ENCODE measurements at regions not wholly inside any gene's neighbourhood (a gene's known extent, or its start where the extent isn't known, plus 50 kb on each side); places are given as distances from the start of the nearest gene placed in this dataset.

DNA sequence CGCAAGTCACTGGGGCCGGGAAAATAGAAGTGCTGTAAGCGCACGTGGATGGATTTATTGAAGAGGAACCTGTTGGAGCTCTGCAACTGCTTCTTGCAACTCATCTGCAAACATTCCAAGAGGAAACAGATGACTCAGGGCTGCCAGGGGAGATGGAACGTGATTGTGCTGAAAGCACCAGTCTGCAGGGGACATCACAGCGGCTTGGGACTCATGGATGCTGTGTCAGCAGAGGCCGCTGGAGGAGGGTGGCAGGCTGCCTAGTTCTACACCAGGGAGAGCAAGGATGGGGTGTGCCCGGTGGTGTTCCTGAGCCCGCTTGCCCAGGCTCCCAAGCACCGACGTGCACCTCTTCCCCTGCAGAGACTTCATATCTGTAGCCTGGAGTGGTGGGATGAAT lies 515.7 kb downstream of the TCERG1L start:
- no peaks in the 10 kb centered on the region for H3K4me1 ChIP-seq
- no peaks in the 10 kb centered on the region for H3K36me3 ChIP-seq
- H3K4me3 ChIP-seq, result no peak overlapping the region
- no peak for DNase-seq (ENCODE audit: low spot score in 2 of 2)
- H3K9me3 ChIP-seq, result peaks cover 0 to 4% (median 0%) of the 10 kb centered on the region in 4 donors
- TF ChIP-seq CTCF (IDR thresholded peaks at IDR 0.05), result no peak
- TF ChIP-seq EP300 (IDR thresholded peaks at IDR 0.05), result no peak
- TF ChIP-seq POLR2A (IDR thresholded peaks at IDR 0.05), result no peak
- WGBS, 2 donors, result 78 to 82% methylated on average over 11 of the region's 11 CpGs
- no peak overlapping the region for H3K27ac ChIP-seq
- H3K27me3 ChIP-seq, result no peaks in the 10 kb centered on the region

DNA sequence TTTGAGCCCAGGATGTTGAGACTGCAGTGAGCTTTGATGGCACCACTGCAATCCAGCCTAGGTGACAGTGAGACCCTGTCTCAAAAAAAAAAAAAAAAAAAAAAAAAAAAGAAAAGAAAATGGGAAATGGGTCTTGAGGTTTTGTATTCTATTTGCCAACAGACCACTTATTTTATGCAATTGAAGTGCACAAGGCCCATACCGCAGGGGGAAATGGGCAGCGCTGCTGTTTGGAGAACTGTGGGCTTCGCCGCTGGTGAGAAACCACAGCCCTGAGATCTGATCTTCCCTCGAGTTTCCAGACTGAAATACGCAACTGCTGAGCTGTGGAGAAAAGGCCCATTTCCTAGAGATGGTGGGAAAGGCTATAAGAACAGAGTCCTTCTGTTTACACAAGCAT lies 512.0 kb downstream of the TCERG1L start:
- 60 to 80% methylated on average over 6 of the region's 6 CpGs for WGBS, 2 donors
- no peaks in the 10 kb centered on the region for H3K36me3 ChIP-seq
- TF ChIP-seq EP300 (IDR thresholded peaks at IDR 0.05) (no peak), CTCF (IDR thresholded peaks at IDR 0.05) (no peak)
- H3K4me1 ChIP-seq, result no peaks in the 10 kb centered on the region
- no peak overlapping the region for H3K4me3 ChIP-seq
- no peaks in the 10 kb centered on the region for H3K27me3 ChIP-seq
- H3K9me3 ChIP-seq, result peaks cover 0 to 22% (median 0%) of the 10 kb centered on the region in 4 donors
- H3K27ac ChIP-seq, result no peak overlapping the region
- no peak for DNase-seq (ENCODE audit: low spot score in 2 of 2)

DNA sequence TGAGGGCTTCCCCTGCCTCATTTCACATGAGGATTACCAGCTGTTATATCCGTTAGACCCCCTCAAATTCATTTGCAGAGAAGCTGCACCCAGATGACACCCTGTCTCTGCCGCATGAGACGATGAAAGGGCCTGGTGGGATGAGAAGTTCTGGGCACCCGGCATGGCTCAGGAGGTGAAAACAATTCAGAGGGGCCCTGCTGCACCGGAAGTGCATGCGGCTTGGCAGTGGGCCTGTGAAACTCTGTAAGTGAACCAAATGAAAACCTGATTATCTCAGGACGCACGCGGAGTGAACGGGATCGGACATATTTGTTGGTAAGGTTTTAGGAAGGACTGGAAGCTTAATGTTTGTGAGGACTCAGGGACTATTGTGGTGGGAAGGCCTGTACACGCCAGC lies 511.2 kb downstream of the TCERG1L start:
- TF ChIP-seq CTCF (IDR thresholded peaks at IDR 0.05) (no peak), EP300 (IDR thresholded peaks at IDR 0.05) (no peak), POLR2A (IDR thresholded peaks at IDR 0.05) (no peak)
- H3K4me1 ChIP-seq, result no peaks in the 10 kb centered on the region
- WGBS, 2 donors, result 89 to 90% methylated on average over 12 of the region's 12 CpGs
- H3K9me3 ChIP-seq, result peaks cover 0 to 22% (median 0%) of the 10 kb centered on the region in 4 donors
- no peaks in the 10 kb centered on the region for H3K36me3 ChIP-seq
- no peak overlapping the region for H3K27ac ChIP-seq
- no peaks in the 10 kb centered on the region for H3K27me3 ChIP-seq
- no peak overlapping the region for H3K4me3 ChIP-seq
- DNase-seq (ENCODE audit: low spot score in 2 of 2), result no peak

DNA sequence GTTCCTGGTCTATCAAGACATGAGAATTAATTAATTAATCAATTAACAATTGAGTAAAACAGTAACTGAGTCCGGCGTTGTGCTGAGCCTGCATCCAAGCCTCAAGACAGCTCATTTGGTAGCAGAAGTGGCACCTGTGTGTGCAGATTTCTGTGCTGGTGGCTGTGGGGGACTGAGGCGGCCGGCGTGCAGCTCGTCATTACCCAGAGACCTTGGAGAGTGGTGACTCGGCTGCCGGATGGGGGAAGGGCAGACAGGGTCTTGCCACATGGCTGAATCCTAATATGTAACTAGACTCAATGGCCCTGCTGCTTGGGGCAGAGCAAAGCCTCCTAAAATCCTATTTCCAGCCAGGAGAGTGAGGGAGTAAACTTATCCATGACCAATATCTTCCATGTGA lies 510.2 kb downstream of the TCERG1L start:
- no peaks in the 10 kb centered on the region for H3K4me1 ChIP-seq
- TF ChIP-seq EP300 (IDR thresholded peaks at IDR 0.05) (no peak), CTCF (IDR thresholded peaks at IDR 0.05) (no peak), POLR2A (IDR thresholded peaks at IDR 0.05) (no peak)
- WGBS, 2 donors, result 70 to 83% methylated on average over 8 of the region's 8 CpGs
- H3K9me3 ChIP-seq, result peaks cover 0 to 22% (median 0%) of the 10 kb centered on the region in 4 donors
- no peak overlapping the region for H3K27ac ChIP-seq
- H3K27me3 ChIP-seq, result no peaks in the 10 kb centered on the region
- no peaks in the 10 kb centered on the region for H3K36me3 ChIP-seq
- no peak overlapping the region for H3K4me3 ChIP-seq
- DNase-seq (ENCODE audit: low spot score in 2 of 2), result no peak

DNA sequence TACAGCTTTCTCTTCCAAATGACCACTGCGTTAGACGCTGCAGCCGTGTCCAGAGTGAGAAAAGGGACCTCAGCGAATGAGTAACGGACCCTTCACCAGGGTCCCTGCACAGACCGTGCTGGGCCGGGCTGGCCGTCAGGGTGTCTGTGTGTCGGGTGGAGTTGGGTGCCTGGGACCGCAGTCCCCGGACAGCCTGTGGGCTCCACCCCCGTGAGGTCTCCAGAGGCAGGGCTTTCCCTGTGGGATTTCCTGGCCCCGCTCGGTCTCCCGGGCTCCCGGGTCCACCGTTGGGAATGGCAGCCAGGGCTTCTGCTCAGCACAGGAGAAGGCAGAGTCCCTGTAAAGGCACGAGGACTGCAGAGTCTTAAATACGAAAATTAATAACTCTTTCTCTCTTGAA lies 509.7 kb downstream of the TCERG1L start:
- Histone ChIP-seq H3K9me3 (peaks cover 0 to 22% (median 0%) of the 10 kb centered on the region in 4 donors), H3K27me3 (no peaks in the 10 kb centered on the region), H3K36me3 (no peaks in the 10 kb centered on the region), H3K4me1 (no peaks in the 10 kb centered on the region), H3K27ac (no peak overlapping the region), H3K4me3 (no peak overlapping the region)
- 88 to 92% methylated on average over 19 of the region's 19 CpGs for WGBS, 2 donors
- no peak for TF ChIP-seq CTCF (IDR thresholded peaks at IDR 0.05)
- no peak for TF ChIP-seq EP300 (IDR thresholded peaks at IDR 0.05)
- TF ChIP-seq POLR2A (IDR thresholded peaks at IDR 0.05), result no peak
- DNase-seq (ENCODE audit: low spot score in 2 of 2), result no peak
